Epithelial cell of proximal tubule (primary cell): ENCODE measurements at regions not wholly inside any gene's neighbourhood (a gene's known extent, or its start where the extent isn't known, plus 50 kb on each side); places are given as distances from the start of the nearest gene placed in this dataset.

Source experiments
- DNase-seq: peaks from one replicate; pipeline ENCODE4 v3.0.0-alpha.2; 2011; ENCODE audit warnings: low read depth
- H3K4me3 ChIP-seq: 2 replicates; pipeline ENCODE4 v1.5.1; 2011; ENCODE audit warnings: low read depth, mild to moderate bottlenecking, low read length
- TF ChIP-seq, protein P1 (sequence below): conservative IDR thresholded peaks from 2 replicates; pipeline ENCODE4 v1.5.1; 2012; ENCODE audit warnings: low read depth, mild to moderate bottlenecking, low read length

DNA sequence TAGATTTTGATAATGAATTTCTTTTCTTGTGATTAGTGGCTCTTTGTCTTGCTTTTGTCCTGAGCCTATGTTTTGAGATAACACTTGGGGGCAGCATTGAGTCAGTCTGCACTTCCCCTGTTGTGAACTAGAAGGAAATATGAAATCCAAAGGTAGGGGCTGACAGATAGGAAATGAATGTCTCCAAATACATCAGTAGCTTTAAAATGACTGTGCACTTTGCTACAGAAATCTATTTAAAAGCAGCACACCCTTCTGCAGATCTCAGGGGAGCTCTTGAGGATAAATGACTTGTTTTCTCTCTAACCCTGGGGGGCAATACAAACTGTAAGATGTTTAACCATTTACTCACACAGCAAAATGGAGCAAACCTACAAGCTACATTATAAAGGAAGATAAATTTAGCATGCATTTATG is 176.0 kb upstream of the MYO3A start:
- DNase-seq = no peak
- TF ChIP-seq, protein P1, sequence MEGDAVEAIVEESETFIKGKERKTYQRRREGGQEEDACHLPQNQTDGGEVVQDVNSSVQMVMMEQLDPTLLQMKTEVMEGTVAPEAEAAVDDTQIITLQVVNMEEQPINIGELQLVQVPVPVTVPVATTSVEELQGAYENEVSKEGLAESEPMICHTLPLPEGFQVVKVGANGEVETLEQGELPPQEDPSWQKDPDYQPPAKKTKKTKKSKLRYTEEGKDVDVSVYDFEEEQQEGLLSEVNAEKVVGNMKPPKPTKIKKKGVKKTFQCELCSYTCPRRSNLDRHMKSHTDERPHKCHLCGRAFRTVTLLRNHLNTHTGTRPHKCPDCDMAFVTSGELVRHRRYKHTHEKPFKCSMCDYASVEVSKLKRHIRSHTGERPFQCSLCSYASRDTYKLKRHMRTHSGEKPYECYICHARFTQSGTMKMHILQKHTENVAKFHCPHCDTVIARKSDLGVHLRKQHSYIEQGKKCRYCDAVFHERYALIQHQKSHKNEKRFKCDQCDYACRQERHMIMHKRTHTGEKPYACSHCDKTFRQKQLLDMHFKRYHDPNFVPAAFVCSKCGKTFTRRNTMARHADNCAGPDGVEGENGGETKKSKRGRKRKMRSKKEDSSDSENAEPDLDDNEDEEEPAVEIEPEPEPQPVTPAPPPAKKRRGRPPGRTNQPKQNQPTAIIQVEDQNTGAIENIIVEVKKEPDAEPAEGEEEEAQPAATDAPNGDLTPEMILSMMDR = peak; percentile 95
- no peak overlapping the region for H3K4me3 ChIP-seq

DNA sequence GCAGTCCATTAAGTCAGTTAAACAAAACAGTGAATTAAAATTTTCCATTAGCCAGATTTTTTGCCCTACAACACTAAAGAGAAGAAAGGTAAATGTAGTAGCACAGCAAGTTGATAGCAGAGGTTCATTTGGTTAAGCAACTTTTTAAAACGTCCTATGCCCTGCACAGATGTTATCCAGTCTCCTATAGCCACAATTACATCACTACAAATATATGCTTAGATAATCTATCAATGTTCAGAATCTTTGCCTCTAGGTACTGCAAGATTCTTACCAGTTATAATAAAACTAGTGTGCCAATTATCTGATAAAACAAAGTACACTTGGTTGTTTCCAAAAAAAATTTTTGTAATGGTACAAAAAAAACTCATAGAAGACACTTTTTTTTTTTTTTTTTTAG is 175.5 kb upstream of the MYO3A start:
- no peak for DNase-seq
- no peak overlapping the region for H3K4me3 ChIP-seq

DNA sequence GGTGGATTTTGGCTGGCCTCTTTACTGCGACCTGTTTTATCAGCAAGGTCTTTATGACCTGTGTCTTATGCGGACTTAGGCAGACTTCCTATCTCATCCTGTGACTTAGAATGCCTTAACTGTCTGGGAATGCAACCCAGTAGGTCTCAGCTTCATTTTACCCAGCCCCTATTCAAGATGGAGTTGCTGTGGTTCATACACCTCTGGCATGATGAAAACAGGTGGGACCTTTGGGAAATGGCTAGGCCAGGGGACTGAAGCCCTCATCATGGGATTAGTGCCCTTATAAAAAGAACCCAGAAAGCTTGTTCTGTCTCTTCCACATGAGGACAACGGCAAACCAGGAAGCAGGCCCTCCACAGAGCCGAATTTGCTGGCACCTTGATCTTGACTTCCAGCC is 172.1 kb upstream of the MYO3A start:
- DNase-seq = no peak
- TF ChIP-seq, protein P1 = no peak
- H3K4me3 ChIP-seq = no peak overlapping the region

More for the DNA sequence above, 175.5 kb upstream of the MYO3A start:
- TF ChIP-seq, protein P1 = no peak

DNA sequence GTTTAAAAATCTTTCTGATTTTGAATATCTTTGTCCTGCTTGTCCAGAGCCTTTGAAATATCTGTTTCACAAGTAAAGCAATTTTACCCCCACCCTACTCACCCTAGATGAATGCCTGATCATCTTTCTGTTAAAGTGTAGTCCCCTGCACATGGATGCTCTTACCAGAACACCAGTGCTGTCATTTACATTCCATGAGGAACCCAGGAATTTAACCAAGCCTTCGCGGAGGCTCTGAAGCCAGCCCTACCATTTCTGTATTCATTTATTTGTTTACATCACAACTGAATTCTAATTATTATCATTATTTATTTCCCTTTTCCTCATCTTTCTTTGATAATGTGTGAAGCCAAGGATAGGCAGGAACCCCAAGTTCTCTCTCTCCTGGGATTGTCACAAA is 167.8 kb upstream of the MYO3A start:
- H3K4me3 ChIP-seq = no peak overlapping the region
- no peak for DNase-seq

DNA sequence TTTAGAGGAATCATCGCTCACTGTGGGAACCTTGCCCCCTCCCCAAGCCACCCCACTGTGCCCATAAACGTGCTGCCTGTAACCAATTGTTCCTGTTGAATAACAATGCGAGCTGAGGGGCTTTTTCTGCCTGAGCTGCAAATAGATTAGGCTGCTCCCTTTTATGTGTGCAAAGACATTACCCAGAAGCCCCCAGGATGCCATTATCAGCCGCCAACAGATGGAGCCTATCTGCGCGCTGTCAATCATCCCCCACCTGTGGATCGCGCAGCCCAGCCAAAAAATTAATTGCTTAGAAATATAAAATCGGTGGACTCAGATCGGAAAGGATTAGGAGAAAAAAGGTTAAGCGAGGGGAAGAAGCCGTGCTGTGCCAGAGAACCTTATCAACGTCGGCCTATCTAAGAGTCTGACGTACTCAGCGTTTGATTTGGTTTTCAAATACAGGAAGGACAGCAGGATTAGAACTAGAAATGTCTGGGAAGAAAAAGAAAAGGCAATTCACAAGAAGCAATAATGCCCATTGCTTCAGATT is 167.3 kb upstream of the MYO3A start:
- no peak for DNase-seq
- H3K4me3 ChIP-seq = no peak overlapping the region
- TF ChIP-seq, protein P1 = no peak

More for the DNA sequence above, 167.8 kb upstream of the MYO3A start:
- TF ChIP-seq, protein P1 = no peak

DNA sequence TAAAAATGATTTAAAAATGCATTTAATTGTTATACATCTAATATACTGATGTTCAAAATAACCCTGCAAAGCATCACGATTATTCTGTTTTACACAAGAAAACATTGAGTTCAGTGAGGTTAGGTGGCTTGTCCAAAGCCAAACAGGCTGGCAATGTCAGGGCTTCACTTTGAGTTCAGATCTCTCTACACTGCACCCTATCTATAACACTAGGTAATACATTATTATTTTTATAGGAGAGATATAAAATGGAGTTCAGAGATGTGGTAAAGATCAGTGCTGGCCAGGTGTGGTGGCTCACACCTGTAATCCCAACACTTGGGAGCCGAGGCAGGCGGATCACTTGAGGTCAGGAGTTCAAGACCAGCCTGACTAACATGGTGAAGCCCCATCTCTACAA is 165.9 kb upstream of the MYO3A start:
- TF ChIP-seq, protein P1 = peak; percentile 35
- H3K4me3 ChIP-seq = no peak overlapping the region
- no peak for DNase-seq

DNA sequence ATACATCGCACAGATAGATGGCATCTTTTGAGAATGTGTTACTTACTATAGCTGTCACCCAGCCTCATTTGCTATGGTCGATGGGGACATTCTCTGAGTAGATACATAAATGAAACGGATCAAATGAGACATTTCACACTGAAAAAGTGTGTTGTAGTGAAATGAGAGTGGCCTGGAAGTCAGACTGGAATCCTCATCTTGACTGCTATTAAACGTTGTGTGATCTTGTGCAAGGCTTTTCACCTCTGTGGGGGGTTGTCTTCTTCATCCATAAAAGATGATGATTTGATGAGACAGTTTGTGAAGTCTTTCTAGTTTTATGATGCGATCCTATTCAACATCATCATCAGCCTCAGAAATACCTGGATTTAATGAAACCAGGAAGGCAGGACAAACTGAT is 155.4 kb upstream of the MYO3A start:
- DNase-seq = no peak
- TF ChIP-seq, protein P1 = no peak

More for the DNA sequence above, 155.4 kb upstream of the MYO3A start:
- no peak overlapping the region for H3K4me3 ChIP-seq
